GM11168 (cell line): ENCODE measurements at regions not wholly inside any gene's neighbourhood (a gene's known extent, or its start where the extent isn't known, plus 50 kb on each side); places are given as distances from the start of the nearest gene placed in this dataset.
"Not testable (repeated sequence)": the region's sequence is repeated elsewhere in the genome, so short reads cannot be mapped to it uniquely, and the experiment has no call there.

Source experiments
- in situ Hi-C: fragments of 300-500 bp; cut with MboI; formaldehyde crosslinking; loops from one replicate; pipeline ENCODE4 v1.12.0; 2022; ENCODE audit warnings: low sequenced_read_pairs; ENCODE audit not compliant: unreplicated experiment

DNA sequence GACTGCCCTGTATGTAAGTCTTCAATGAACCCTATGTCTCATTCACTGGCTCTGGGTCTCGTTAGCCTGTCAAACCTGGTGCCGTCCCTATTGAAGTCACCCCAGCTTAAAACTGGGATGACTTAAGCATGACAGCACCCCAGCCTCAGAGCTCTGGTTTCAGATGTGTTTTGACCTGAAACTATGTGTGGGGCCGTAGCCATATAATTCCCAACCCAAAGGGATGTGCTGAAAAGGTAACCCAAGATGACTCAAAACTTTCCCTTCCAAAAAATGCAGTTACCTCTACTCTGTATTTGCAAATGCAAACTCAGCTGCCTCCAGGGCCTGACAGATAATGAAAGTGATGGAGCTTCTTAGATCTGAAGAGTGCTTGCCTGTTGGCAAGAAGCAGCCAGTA lies 478.3 kb upstream of the ERCC4 start:
- in situ Hi-C loops, result no loop called here

DNA sequence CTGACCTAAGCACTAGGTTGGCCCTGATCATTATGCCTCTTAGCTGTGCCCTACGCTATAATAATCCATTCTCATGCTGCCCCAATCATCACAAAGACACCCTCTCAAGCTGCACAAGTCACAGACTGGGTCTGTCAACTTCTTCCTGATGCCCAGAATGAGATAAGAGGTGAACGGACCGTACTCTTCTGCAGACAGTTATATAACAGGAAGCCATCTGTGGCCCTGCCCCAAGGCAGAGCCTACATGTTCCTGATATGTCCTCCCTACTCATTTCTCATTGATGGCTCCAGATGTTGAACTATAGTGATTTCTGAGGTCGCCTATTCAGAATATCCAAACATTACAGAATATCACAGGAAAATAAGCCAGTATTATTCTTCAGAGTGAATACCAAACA lies 471.6 kb upstream of the ERCC4 start:
- in situ Hi-C loops, result no loop called here

DNA sequence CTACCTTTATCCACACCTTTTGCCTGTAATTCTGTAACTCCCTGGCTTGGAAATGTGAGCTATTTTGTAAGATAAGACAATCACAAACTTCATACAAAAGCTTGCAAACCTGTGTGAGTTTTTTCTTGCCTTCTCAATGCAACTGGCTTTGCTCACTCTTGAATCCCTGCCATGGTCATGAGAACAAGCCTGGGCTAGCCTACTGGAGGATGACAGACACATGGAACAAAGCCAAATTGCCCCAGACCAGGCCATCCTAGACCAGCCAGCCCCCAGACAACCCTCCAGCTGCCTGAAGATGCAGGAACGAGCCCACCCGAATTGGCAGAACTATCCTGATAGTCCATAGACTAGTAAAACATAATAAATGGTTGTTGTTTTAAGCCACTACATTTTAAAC lies 466.6 kb upstream of the ERCC4 start:
- in situ Hi-C loops, result loop anchor here (25.0 kb wide), 1 partner anchor 541 kb away; the partner anchor contains the start of gene SHISA9

DNA sequence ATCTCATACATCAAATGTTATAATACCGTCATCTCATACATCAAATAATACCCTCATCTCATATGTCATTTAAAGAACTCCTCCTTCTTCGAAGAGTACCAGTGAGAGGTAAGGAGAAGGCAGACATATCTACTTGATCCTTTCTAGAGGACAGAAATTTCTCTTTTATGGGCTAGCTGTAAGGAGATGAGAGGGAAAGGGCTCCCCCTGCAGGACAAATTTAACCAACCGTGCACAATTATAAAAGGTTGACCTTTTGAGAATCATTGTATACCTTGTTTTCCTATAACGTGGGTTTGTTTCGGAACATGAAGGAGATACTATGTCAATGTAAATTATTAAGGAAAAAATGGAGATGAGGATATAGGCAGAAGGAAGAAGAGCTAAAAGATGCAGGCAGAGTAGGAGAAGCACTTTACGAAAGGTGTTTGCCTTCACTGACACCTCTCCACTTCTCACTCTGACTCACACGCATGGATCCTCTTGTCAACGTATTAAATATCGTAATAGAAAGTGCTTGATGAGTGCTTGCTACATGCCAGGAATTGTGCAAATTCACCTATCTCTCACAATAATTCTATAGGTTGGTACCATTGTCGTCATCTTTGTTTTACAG lies 465.9 kb upstream of the ERCC4 start:
- in situ Hi-C loops, result loop anchor here (25.0 kb wide), 1 partner anchor 542 kb away; the partner anchor contains the start of gene SHISA9

DNA sequence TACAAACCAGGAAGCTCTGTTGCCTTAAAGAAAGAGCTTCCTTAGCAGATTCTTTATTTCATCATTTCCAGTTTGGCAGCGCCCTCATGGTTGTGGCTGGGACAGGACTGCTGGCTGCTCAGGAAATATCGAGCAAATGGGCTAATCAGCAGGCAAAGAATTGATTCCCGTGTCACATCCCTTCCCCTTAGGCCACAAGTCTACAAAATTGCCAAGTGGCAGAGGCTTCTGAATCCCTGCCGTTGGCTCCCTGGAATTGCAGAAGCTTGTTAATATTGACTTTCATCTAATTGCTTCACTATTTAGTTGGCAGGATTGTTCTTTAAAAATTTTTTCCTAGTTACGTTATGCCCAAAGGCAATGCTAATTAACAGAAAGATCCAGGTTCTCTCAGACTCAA lies 456.3 kb upstream of the ERCC4 start:
- in situ Hi-C loops, result loop anchor here (25.0 kb wide), 1 partner anchor 551 kb away; the partner anchor contains the start of gene SHISA9

DNA sequence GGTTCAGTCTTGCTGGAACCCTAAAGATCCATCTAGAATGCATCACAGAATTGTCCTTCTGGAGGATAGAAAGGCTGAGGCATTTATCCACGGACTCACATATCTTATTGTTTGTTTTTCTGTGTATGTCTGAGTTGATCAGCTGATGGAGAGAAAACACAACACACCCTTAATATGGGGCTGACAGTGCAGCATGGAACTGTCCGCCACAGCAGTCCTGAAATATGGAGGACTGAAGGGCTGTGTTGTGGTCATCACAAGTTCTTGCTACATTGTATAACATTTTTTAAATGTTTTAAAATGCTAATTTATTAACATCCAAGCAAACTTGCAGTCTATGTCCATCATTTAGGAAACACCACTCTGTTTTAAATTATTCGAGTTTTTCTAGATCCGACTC lies 448.9 kb upstream of the ERCC4 start:
- in situ Hi-C loops, result loop anchor here (25.0 kb wide), 1 partner anchor 559 kb away; the partner anchor contains the start of gene SHISA9

DNA sequence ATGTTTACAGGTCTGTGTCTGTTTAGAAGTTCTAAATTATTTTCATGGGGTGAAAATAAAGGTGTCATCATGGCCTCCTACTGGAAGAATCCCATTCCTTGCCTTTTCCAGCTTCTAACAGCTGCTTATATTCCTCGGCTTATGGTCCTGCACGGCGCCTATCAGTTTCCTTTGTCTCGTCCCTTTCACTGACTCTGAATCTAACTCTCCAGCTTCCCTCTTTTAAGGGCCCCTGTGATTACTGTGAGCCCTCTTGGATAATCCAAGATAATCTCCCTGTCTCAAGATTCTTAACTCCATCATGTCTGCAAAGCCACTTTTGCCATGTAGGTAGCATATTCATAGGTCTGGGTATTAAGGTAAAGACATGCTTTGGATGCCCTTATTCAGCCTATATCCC lies 441.0 kb upstream of the ERCC4 start:
- in situ Hi-C loops, result no loop called here

DNA sequence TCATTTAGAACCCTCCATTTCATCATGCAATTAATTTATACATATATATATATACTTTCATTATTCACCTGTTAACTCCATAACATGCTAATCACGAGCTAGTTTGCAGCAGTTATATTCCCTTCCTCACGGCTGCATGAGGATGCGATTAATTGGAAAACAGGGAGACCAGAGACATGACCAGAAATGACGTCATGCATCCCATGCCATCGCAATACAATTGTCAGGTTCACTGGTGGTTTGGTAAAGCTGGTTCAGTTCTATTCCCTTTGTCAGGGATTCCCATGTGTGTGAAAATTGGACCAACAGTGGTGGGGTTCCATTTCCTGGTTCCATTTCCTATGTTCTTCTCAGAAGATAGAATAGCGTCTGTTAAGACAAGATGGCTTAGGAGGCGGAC lies 440.4 kb upstream of the ERCC4 start:
- in situ Hi-C loops, result no loop called here

DNA sequence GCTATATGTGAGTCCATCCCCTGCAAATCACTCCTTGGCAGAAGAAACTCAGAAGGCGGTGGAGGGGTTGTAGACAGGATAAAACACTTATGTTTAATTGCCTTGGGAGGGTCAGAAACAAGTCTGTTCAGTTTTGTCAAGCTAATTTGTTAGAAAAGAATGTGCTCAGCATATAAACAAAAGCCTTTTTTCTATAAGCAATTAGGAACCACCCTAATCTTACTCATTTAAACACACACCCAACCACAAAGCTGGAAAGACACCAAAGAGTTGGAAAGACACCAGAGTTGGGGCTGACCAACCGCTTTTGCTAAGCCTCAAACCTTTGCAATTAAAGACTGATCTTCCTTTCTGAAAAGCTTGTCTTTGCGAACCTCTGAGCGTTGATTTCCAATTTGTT lies 439.2 kb upstream of the ERCC4 start:
- in situ Hi-C loops, result no loop called here

DNA sequence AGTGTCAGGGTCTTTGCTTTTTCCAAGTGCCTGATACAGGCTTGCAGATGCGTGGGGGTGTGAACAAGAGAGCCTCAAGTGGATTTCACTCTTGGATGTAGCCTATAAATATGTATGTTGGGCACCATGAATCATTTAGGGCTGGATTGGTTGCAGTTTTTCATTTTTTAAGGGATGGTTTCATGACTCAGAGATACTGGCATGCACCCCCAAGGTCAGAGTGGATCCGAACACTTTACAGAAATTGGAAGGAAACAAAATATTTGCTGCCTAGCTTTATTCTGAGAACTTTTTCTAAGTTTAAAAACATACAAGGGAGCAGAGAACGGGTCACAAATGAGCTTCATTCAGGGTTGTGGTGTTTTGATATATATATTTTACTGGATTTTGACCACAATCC lies 436.8 kb upstream of the ERCC4 start:
- in situ Hi-C loops, result no loop called here

DNA sequence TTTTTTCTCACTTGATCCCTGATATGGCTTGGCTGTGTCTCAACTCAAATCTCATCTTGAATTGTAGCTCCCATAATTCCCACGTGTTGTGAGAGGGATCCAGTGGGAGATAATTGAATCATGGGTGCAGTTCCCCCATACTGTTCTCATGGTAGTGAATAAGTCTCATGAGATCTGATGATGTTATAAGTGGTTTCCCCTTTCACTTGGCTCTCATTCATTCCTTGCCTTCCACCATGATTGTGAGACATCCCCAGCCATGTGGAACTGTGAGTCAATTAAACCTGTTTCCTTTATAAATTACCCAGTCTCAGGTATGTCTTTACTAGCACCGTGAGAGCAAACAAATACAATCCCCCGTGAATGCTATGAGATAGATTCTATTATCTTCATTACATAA lies 430.5 kb upstream of the ERCC4 start:
- in situ Hi-C loops, result not testable (repeated sequence)

DNA sequence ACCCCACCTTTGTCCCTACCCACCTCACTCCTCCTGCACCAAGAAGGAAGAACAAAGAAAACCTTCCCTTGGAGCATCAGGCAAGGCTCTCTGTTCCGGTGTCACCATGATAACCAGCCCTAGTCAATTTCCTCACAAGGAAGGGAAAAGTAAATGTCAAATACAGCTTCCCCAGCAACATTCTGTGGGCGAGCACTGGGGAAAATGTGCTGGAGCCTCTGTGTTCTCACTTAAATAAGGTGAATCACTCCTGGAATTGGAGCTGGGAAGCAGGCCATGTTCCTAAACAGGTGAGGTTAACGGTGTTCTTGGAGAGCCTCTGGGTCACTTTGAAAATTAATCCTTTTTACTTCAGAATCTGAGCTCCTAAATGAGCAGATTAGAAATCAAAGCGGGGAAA lies 427.9 kb upstream of the ERCC4 start:
- in situ Hi-C loops, result no loop called here

DNA sequence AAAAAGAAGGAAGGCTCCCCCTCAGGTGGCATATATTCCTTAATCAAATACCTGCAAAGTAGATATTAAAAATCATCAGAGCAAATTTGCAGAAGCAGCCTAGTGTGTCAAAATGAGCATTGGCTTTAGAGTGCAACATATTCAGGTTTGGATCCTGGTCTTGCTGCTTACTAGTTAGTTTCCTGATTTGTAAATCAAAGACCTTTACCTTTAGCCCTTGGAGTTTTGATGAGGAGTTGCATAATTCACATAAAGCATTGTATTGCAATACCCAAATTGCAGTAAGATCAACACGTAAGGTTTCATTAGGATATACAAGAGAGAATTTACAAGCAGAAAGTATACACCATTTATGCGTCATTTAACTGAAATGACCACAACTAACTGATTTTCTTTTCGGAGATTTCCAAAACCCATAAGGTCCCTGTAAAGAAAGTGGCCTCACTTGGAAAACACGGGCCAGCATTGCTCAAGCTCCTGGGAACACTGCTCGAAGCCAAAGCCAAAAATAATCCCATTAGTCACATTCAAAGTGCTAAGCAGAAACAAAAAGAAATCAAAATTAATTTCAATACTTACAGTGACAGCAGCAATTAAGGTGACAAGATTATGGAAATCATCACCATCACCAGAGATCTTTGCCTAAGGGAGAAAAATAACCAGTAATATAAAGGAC lies 415.9 kb upstream of the ERCC4 start:
- in situ Hi-C loops, result no loop called here

DNA sequence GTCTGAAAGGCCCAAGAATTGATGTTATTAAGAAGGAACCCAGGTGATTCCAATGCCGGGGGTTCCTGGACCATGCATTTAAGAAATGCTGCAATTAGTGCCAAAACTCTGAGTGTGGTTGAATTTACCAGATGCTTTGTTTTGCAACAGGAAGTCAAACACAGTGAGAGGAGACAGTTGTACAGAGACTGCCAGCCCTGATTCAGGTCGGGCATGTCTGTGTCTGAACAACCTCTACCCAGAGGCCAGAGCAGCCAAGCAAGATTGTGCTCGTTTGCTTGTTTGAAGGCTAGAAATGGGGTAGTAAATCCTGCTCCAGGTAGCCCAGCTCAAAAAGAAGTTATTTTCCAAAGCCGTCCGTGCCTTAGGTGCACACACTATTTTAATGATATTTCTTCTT lies 412.4 kb upstream of the ERCC4 start:
- in situ Hi-C loops, result no loop called here

DNA sequence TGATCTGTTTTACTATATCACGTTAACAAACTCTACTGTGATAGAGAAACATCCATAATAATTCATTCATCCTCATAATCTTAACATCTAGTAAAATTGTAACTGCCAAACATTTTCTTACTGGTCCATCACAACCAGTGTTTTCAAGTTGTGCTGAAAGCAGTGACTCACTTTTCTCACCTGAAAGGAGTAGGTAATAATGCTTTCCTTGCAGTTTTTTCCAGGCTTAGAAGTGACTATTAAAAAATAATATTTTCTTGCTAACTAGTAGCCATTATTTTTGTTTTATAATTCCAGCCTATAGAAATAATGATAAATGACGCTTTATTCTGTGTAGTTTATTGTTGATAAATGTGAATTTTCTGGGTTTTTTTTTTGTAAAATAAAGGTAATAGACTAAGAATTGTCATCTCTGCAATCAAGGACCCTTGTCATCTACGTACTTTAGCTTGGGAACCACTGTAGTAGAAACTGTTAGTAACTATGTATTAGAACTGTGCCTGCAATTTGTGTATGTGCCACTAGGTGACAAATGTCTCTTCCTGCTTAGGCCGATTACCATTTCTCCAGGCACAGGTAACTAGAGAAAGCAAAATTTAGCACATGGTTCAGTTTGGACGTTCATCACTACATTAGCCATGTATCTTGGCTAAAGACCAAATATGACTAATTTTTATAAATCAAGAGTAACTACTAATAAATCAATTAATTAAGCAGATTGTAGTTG lies 409.4 kb upstream of the ERCC4 start:
- in situ Hi-C loops, result no loop called here

DNA sequence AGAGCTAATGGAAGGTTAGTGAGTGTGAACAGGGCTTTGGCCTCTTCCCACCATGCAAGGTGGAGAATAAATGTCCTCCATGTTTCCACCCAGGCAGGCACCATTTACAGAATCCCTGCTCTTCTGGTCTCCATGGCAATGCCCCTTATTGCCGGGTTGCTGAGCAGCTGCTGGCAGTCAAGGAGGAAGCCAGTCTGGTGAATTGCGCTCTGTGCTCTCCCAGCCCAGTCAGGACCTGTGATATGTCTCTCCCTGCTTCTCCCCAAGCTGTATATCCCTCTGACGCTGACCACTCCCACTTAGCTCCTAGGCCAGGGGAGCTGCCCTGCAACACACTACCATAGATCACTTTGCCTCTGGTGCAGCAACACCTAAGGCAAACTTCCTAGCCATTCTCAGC lies 402.1 kb upstream of the ERCC4 start:
- in situ Hi-C loops, result no loop called here

DNA sequence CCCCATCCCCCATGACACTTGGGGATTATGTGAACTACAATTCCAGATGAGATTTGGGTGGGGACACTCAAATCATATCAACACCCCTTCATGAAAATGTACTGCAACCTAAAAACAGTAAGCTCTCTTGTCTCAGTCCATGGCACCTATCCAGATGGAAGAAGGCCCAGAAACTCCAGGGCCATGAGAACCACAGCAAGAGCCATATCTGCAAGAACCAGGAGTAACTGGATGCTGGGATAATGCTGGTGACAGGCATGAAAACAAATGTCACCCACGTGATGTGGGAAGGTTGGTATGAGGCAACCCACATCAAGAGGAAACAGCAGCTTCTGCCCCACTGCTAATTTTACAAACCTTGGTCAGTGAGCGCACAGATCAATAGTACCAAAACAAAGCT lies 400.1 kb upstream of the ERCC4 start:
- in situ Hi-C loops, result no loop called here

DNA sequence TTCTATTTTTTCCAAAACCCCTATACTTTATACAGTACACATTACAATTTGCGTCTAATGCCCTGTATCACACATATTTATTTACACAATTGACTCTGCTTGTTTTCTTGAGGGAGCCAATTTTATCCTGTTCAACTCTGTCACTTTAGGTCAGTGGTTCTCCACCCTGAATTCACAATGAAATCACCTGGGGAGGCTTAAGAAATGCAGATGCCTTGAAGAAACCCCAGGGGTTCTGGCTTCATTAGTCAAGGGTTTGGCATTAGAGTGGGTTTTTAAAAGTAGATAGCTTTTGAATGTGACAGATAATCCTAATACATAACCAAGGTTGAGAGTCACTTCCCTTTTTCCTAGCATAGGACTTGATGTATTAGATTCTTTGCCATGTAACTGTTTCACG lies 398.6 kb upstream of the ERCC4 start:
- in situ Hi-C loops, result no loop called here

DNA sequence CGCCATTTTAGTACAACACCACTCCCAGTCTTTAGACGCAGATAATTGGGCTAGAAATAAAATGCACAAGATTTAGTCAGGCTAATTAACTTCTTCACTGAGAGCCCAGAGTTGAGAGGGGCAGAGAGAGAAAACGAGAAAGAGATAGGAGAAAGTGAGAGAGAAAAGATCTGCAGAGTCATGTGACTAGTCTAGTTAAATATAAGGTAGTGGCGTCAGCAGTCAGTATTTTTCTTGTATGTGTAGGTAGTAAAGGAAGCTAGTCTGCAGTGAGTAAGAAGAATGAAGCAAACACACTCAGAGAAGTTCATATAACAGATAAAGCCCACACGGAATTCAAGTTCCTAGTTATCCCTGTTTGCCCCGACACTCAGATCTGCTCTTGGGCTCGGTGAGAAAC lies 392.6 kb upstream of the ERCC4 start:
- in situ Hi-C loops, result no loop called here

DNA sequence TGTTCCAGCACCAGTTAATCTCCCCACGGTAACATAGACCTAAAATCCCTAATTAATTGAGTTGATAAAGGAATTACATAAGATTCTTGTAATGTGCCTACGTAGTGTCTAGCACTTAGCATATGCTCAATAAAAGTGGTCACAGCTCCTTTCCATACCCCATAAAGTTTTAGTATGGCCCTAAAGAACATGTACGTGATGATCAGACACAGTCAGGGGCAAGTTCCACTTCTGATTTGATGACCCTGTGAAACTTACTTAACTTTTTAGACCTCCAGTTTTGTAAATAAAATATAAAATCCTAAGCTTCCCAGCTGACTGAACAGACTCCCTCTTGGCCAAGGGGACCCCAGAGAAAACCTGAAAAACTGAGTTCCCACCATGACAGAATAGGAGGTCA lies 391.3 kb upstream of the ERCC4 start:
- in situ Hi-C loops, result no loop called here

DNA sequence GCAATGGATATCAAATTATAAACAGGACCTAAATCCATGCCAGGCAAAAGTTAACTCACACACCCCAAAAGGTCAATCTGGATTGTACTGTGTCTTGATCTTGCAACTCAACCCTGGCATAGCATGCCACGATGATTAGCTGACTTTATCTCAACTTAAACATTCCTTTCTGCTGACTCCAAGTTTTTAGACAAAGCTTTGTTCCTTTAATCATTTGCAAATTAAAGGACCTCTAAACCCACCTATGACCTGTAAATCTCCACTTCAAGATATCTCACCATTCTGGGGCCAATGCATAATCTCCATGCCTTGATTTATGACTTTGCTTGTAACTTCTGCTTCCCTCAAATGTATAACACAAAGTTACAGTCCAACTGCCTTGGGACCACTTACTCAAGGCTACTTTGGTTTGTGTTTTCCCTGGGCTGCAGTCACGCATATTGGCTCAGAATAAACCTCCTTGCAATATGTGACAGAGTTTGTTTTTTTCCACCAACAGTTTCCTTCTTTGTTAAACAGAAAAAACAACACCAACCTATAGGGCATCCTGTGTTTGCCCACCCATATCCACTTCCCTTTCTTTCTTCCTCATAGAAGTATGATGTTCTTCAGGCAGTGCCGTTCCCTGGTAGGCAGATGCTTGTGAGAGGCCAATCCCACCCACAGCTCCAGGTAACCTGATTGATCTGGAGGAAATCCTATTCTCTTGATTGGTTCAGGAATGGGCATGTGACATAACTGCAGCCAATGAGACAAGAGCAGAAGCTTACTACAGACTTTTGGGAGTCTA lies 390.6 kb upstream of the ERCC4 start:
- in situ Hi-C loops, result no loop called here
